ENCODE measurements at regions not wholly inside any gene's neighbourhood (a gene's known extent, or its start where the extent isn't known, plus 50 kb on each side); places are given as distances from the start of the nearest gene placed in this dataset.

- DNase-seq = no peak
These were observed 116.0 kb downstream of the MACIR start for GRCh38 chr5:103374473-103374963.

GRCh38 chr5:103373597-103374472, 115.3 kb downstream of the MACIR start:
- DNase-seq = no peak

- no peak for DNase-seq
These were observed 112.6 kb downstream of the MACIR start for GRCh38 chr5:103371046-103371607.

- DNase-seq = no peak
These were observed 110.9 kb downstream of the MACIR start for GRCh38 chr5:103369125-103370120.

- DNase-seq = no peak
These were observed 109.1 kb downstream of the MACIR start for GRCh38 chr5:103367702-103368101.

GRCh38 chr5:103366918-103367549, 108.5 kb downstream of the MACIR start:
- no peak for DNase-seq

GRCh38 chr5:103364074-103364473, 105.5 kb downstream of the MACIR start:
- DNase-seq = no peak

GRCh38 chr5:103362211-103362610, 103.6 kb downstream of the MACIR start:
- DNase-seq = no peak

GRCh38 chr5:103360475-103360874, 101.9 kb downstream of the MACIR start:
- DNase-seq = no peak

- no peak for DNase-seq
These were observed 99.9 kb downstream of the MACIR start for GRCh38 chr5:103358305-103358995.

GRCh38 chr5:103357636-103358035, 99.1 kb downstream of the MACIR start:
- DNase-seq = no peak

- no peak for DNase-seq
These were observed 98.0 kb downstream of the MACIR start for GRCh38 chr5:103356350-103357091.

GRCh38 chr5:103355579-103355978, 97.0 kb downstream of the MACIR start:
- no peak for DNase-seq

- DNase-seq = no peak
These were observed 95.9 kb downstream of the MACIR start for GRCh38 chr5:103354446-103354845.

GRCh38 chr5:103353581-103353980, 95.0 kb downstream of the MACIR start:
- DNase-seq = no peak

GRCh38 chr5:103347716-103348423, 89.3 kb downstream of the MACIR start:
- DNase-seq = no peak

GRCh38 chr5:103346162-103346748, 87.7 kb downstream of the MACIR start:
- no peak for DNase-seq

GRCh38 chr5:103345461-103345860, 86.9 kb downstream of the MACIR start:
- no peak for DNase-seq

GRCh38 chr5:103340717-103341388, 82.3 kb downstream of the MACIR start:
- DNase-seq = no peak

- DNase-seq = no peak
These were observed 81.6 kb downstream of the MACIR start for GRCh38 chr5:103340132-103340531.
